Activated CD4-positive, alpha-beta T cell treated with anti-CD3 and anti-CD28 coated beads, Interleukin-2, amount 50 U/mL, for 4 hours (primary cell): ENCODE measurements at regions not wholly inside any gene's neighbourhood (a gene's known extent, or its start where the extent isn't known, plus 50 kb on each side); places are given as distances from the start of the nearest gene placed in this dataset.
"Not testable (repeated sequence)": the region's sequence is repeated elsewhere in the genome, so short reads cannot be mapped to it uniquely, and the experiment has no call there.

Experiments used
- DNase-seq, 2 experiments: peaks; one replicate each; pipeline ENCODE4 v3.0.0-alpha.2; 2020

DNA sequence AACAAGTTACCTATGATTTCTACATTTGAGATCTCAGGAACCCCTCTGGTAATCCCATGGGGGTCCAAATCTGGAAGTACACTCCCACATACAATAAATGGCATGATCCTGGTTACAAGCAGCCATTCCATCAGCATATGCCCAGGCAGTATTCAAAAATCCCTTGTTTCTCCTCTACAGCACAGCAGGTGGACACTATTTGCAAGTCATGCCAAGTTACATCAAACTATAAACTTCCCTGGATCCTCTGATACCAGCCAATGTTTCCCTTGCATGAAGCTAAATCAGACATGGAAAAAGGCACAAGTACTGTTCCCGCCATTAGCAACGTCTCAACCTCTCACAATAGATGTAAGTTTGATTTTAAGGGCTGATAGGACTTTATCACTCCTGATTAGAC, 134.5 kb upstream of the PRSS16 start:
- DNase-seq = no peak

DNA sequence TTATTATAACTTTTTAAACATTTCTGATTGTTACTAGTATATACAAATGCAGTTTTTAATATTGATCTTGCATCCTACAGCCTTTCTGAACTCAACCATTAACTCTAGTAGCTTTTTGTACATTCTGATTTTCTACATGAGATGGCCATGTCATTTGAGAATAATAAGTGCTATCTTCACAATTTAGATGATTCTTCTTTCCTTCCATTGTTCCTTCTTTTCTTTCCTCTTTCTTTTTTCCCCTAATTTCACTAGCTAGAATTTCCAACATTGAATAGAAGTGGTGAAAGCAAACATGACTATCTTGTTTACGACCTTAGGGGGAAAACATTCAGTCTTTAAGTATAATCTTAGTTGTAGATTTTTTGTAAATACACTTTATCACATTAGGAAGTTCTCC, 128.2 kb upstream of the PRSS16 start:
- DNase-seq = no peak

DNA sequence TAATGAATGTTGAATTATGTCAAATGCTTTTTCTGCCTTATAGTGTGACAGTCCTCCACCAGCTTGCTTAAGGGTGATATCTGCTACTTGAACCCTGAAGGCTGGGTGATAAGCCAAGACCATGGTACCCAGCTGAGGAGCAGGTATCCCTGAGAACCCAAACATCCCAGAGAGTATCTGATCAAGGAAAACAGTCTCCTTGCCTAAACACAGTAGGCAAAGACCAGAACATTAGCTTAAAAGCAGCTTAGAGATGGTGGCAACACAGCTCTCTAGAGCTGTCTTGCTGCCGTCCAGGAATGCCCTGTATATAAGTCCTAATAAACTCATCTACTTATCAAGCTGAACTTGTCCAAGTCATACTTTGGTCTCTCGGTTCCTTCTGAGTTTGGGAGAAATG, 127.7 kb upstream of the PRSS16 start:
- DNase-seq = no peak

DNA sequence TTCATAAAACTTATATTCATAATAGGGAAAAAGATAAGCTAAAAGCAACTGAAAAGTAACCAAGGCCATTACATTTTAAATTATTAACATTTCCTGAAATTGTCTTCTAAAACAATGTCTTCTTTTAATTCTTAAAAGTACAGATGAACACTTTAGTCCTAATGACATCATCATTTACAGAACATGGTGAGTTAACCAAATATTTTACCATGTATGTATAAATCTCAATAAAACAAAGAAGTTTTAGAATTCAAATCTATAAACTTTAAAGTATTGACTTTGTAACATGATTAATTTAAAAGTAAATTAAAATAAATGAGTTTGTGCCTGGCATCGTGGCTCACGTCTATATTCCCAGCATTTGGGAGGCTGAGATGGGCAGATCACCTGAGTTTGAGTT, 125.9 kb upstream of the PRSS16 start:
- no peak for DNase-seq

DNA sequence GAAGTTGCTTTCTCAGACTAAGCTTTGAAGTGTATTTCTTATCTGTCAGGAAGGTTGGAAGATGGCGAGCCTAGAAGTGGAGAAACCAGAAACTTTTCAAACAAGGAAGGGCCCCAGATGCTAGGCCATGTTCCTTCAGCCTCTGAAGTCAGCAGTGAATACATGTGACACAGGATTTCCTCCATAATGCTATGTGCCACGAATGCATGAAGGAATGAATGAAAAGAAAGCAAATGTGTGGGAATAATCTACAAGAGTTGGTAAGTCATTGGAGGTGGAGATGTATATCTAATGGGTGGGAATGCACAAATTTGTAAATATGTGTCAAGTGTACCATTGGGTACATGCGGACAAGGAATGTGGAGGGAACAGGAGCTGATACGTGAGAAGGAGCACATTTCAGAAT, 123.2 kb upstream of the PRSS16 start:
- DNase-seq = no peak

DNA sequence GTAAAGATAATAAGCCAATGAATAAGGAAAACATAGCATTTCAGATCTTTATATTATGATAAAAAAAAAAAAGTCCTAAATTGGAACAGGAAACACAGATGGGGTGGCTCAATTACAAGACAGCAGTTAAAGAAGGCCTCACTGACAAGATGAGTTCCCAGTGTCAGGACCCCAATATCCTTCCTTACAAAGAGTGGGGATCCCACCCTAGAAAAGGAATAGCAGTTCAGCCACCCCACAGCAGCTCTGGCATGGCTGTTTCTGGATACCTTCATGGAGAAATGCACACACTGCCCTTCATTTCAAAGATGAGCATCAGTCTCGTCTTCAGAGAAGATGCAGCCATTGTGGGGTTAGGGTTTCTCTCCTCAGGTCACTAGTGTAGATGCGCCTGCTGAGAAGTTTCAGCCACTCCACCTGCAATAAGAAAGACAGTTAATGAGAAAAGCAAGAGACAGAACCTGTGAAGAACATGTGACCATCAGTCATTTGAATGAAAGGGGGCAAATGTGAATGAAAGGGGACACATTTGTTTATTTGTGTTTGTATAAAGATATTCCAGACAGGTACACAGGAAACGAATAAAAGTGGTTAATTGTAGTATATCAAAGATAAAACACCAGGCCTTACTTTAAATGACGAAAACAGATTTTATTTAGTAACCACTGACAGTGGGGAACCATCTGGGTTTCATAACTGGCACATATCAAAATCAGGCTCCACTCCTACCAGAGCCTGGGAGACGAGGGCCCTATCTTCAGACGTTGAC, 121.3 kb upstream of the PRSS16 start:
- DNase-seq = no peak

DNA sequence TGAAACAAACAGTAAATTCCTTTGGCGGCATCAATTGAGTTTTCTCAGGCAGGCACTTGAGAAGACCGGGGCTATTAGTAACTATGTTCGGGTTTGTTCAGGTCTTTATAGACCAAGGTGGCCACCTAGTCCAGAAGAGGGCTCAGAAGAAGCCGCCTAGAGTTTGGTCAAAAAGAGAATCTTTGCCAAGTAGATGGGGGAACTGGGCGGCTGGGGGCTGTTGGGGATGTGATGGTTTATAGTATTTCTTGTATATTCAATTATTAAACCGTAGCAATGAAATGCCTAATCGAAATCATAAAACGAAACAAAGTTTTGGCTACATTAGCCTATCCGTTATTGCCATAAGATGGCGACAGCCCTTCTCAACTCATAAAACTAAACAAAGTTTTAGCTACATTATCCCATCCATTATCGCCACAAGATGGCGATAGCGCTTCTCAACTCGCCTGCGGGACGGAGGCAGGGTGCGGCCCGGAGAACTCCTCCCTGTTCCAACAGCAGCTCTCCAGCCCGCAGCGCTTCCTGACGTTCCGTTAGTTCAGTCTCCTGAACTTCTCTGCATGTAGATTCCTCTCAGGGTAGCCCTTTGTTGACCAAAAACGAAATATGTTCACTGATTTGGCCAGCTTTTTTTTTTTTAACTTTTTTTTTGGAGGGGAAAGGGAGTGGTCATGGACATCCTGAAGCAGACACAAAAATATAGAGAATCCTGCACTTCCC, 120.5 kb upstream of the PRSS16 start:
- peak; percentile 78 to 79 for DNase-seq

DNA sequence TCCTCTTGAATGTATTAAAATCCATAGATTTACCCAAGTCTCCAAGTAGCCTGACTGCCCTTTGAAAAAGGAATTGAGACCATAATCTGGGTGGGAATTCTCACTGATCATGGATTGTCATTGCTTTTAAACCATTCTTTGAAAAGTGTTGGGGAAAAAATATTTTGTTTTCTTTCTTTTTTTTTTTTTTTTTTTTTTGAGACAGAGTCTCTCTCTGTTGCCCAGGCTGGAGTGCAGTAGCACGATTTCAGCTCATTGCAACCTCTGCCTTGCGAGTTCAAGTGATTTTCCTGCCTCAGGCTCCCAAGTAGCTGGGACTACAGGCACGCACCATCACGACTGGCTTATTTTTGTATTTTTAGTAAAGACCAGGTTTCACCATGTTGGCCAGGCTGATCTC, 119.6 kb upstream of the PRSS16 start:
- DNase-seq = not testable (repeated sequence)

DNA sequence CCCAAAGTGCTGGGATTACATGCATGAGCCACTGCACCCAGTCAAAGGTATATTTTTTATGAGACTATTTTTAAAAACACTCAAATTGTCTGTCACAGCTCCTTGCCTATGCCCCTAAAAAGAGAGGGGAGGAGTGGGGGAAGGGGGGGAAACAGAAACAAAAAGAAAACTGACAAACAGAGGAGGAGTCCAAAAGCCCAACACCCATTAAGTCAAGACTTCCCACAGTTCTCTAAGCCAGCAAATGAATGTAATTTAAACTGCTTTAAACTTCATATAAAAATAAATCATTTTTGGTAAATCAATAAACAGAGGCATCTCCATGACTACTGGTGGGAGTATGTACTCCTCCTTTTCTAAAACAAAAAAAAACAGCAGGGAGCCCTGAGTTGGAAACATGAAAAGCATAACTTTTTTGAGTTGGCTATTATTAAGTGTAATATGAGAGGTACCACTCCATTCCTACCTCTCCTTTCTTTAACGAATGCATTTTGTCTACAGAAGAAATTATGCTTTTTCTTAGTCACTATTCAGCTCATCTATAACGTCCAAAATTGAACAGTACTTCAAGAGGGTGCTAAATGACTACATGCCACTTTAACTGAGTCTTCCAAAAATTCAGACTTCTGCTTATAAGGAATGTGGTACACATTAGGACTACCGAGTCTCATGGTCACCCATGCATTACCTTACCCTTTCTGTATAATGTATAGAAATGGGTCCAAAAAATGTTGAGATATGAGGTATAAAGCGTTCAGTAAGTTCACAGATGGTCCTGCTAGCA, 119.0 kb upstream of the PRSS16 start:
- no peak for DNase-seq

DNA sequence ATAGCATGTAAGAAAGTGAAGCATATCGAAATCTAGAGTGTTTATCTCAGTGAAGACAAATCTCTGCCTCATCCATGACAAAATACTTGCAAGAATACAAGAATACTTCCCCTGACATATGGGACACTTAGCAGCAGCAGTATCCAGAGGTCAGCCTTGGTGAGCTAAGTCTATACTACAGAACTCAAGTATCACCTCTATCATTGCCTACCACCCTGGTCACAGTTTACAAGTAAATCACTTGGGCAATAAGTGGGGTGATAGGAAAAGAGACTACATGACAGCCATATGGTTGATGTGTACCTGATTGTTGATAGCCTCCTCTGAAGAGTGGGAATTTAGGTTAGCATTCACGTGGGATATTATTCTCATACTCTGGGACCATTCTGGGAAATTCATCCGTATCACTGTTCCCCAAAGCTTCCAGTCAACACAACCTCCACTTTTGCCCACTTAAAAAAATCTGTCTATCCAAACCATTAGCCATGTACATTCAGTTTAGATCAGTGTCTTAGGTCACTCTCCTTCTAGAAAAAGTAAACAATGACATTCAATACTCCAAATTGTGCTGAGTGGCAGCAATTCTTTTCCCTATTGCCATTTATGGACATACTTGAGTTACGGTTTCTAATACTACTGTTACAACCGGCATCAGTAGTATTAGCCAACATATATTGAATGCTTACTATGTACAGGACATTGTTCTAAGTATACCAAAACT, 118.2 kb upstream of the PRSS16 start:
- DNase-seq = no peak

DNA sequence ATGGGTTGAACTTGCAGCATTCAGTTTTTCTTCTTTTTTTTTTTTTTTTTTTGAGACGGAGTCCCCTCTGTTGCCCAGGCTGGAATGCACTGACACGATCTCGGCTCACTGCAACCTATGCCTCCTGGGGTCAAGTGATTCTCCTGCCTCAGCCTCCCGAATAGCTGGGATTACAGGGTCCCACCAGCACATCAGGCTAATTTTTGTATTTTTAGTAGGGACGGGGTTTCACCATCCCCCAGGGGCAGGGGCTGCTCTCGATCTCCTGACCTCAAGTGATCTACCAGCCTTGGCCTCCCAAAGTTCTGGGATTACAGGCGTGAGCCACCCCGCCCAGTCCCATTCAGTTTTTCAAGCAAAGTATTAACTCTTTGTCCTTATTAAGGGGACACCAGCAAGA, 117.6 kb upstream of the PRSS16 start:
- no peak for DNase-seq

DNA sequence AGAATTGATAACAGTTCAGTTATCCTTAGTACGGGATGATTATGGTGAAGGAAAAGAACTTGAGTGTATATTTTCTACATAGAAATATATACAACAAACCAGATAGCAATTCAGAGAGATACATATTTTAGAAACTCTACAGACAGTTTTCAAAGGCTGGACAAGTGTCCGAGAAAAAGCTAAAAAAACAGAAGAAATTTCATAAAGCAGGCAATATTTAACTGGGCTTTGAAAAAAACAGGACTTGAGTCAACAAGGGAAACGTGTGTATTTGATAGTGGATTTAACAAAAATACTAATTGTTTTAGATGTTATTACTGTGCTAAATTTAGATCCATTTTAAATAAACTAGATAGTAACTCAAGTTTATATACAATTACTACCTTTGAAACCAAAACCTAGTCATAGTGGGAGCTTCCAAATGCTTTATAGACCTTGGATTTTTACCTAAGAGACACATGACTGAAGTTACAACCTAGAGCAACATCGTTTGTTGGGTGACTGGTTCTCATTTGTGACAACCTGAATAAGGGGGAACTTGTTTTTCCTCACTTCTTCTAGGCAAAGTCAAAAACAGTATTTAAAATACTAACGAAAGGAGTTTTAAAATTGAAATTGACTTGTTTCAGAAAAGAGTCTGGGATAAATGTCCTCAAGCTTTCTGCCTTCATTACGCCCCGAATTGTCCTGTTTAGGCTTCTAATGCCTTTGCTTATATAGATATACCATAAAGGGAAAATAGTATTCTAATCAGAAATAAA, 116.7 kb upstream of the PRSS16 start:
- DNase-seq = no peak

DNA sequence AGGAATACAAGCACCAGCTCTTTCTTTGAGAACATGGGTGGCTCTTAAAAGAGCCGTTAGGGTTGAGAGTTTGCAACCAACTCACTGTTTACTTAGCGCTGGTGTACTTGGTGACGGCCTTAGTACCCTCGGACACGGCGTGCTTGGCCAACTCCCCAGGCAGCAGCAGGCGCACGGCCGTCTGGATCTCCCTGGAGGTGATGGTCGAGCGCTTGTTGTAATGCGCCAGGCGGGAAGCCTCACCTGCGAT, 115.3 kb upstream of the PRSS16 start:
- DNase-seq = not testable (repeated sequence)

DNA sequence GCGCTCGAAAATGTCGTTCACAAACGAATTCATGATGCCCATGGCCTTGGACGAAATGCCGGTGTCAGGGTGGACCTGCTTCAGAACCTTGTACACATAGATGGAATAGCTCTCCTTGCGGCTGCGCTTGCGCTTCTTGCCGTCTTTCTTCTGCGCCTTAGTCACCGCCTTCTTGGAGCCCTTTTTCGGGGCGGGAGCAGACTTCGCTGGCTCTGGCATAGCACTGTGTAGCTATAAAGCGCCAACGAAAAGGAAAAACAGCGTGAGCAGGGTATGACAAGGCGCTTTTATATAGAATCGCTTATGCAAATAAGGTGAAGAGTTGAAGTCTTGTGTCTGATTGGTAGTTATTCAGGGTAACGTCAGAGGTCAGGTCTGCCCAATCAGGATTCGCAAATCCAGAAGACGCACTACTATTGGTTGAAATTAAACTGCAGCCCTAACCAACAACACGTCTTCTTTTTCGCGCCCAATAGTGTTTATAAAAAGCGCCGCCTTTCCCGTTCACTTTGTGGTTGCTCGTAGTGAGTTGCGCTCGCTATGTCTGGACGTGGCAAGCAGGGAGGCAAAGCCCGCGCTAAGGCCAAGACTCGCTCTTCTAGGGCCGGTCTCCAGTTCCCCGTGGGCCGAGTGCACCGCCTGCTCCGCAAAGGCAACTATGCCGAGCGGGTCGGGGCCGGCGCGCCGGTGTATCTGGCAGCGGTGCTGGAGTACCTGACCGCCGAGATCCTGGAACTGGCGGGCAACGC, 114.8 kb upstream of the PRSS16 start:
- peak; percentile 81 to 85 for DNase-seq

DNA sequence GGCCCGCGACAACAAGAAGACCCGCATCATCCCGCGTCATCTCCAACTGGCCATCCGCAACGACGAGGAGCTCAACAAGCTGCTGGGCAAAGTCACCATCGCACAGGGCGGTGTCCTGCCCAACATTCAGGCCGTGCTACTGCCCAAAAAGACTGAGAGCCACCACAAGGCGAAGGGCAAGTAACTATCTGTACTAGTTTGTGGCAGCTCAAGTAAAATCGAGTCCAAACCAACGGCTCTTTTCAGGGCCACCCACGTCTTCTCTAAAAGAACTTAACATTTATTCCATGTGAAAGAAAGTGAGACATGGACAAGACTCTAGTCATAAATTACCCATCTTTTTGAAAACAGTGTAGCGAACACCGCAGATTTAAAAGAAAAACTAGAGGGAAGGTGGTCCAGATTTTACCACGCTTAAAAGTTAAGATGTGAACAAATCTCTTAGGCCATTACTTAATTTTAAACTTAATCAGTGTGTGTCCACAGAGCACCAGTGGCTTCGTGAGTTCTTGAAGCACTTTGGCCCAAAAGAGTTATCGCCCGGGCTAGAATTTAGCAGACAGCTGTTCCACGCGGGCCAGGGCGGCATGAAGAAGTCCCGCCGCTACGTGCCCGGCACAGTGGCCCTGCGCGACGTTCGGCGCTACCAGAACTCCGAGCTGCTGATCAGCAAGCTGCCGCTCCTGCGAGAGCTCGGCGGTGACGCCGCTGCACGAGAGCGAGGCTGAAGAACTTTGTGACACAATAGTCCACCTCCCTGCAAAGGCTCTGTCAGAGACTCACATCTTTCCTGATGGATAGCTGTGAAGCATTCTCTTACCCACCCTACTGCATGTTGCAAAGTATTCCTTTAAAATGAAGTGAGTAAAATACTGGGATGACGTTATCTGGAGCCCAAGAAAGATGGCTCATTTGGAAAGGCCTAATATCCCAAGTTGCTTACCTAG, 113.9 kb upstream of the PRSS16 start:
- DNase-seq = peak; percentile 59 to 61

DNA sequence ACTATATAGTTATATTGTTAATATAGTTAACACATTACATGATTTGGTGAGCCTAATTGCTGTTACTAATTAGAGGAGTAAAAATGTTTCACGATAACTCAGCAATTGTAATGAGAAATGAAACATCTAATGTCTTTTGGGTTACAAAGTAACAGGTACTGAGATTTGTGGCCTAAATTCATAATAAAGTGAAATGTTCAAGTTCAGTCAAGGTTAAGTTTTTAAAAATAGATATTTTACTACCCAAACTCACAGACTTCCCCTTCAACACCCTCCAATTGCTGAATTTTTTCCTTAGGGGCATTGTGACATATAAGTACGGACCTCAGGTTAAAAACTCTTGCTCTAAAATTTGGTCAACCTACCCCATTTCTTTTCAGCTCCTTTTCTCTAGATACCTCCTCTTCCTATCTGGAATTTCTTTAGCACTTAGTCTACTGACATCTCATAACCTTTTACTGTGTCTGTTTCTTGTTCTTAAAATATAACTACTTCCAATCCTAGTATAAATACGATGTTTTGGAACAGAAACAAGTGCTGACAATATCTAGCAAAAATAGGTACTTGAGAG, 112.3 kb upstream of the PRSS16 start:
- DNase-seq = no peak

DNA sequence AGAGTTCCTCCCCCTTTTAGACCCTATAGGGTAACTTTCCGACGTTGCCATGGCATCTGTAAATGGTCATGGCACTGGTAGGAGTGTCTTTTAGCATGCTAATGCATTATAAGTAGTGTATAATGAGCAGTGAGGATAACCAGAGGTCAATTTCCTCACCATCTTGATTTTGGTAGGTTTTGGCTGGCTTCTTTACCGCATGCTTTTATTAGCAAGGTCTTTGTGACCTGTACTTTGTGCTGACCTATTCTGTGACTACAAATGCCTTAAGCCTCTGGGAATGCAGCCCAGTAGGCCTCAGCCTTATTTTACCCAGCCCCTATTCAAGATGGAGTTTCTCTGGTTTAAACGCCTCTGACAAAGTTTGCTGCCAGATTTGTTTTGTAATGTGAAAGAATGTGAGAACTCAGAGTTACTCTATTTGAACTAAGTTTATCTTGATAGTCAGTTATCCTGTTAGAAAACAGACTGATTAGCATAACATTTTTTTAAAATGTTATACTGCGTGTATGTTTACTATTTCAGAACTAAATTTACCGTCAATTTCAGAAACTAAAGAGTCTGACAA, 111.3 kb upstream of the PRSS16 start:
- DNase-seq = no peak

DNA sequence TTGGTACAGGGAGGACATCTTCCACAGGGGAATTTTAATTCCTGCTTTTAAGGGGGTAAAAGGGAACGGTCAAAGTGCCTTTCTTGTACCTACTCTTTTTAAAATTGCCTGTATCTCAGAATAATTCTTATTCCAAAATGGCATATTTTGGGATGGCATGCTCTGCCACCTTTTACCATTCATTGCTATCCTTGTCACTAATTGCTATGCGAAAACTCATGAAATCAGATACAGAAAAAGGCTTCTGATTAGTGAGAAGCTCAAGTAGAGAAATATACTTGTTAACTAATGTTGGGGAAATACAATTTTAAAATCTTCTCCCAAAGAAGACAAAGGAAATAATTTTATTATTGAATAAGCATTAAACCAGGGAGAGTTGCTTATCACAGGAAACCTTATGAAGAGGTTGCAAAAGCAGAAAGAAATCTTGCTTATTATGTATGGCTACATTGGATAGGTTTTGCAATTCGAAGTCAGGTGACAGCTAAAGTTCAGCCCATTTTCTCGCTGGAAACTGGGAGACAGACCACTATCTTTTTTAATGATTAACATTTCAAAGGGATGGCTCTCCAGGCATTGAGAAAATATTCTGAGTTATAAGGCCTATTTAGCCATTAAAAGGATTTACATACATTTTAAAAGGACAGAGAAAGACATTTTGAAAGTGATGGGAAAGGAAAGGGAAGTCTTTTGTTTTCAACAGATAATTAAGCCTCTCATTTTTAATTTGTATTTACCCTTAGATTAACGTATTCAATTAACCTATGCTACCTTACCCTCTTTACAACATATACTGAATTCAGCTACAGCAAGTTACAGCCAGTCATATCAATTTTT, 110.3 kb upstream of the PRSS16 start:
- no peak for DNase-seq

DNA sequence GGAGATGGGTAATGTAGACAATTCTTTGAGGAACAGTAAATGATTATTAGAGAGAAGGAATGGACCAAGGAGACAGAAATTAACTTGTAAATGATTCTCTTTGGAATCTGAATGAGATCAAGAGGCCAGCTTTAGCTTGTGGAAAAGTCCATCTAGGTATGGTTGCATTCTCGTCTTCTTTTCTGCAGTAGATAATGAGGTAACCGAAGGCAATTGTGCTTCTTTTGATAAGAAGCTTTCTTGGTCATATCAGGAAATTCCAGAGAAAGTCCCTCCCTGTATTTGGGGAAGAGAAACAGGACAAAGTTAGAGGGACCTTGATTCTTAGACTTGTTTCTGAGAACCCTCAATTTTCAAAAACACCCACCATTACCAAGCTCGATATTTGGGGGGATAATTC, 109.1 kb upstream of the PRSS16 start:
- DNase-seq = no peak
